A204.1 (cell line): ENCODE measurements at regions not wholly inside any gene's neighbourhood (a gene's known extent, or its start where the extent isn't known, plus 50 kb on each side); places are given as distances from the start of the nearest gene placed in this dataset.
"Not testable (repeated sequence)": the region's sequence is repeated elsewhere in the genome, so short reads cannot be mapped to it uniquely, and the experiment has no call there.

ENCODE experiments used
- FAIRE-seq: peaks from 2 replicates; lab custom pipeline; 2012; peaks lifted over from hg19 to GRCh38; lab: Jason Lieb, UNC

DNA sequence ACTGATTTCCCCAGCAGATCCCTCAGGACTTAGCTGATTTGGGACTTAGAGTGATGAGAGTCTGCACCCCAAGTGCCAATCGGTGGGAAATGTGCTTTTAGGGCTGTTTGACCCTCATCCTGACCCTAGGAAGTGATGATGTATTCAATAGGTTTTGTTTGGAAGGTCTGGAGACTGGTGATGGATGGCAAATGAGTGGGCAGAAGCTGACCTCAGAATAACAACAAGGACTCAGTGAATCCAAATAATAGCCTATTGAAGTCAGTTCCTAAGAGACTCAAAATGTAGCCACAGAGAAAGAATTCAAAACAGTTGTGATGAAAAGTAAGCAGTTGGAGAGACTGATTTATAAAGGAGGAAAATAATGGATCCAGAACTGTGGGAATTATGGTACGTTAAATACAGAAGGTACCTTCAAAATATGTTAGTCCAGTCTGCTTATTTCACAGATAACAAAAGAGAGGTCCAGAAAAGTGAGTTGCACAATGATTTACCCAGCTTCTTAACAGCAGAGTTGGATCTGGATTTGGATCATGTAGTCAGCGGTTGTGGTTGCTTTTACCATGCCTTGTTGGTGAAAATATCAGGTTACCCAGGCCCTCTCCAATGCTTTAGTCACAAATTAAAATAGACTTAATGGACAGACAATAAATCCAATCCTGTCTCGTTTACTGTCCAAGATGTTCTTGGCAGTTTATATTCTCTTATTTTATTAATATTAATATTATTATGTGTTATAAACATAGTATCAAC is 123.0 kb upstream of the PTBP2 start:
- no peak for FAIRE-seq

DNA sequence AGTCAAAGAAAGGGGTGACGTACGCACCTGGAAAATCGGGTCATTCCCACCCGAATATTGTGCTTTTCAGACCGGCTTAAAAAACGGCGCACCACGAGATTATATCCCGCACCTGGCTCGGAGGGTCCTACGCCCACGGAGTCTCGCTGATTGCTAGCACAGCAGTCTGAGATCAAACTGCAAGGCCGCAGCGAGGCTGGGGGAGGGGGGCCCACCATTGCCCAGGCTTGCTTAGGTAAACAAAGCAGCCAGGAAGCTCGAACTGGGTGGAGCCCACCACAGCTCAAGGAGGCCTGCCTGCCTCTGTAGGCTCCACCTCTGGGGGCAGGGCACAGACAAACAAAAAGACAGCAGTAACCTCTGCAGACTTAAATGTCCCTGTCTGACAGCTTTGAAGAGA is 117.0 kb upstream of the PTBP2 start:
- not testable (repeated sequence) for FAIRE-seq

DNA sequence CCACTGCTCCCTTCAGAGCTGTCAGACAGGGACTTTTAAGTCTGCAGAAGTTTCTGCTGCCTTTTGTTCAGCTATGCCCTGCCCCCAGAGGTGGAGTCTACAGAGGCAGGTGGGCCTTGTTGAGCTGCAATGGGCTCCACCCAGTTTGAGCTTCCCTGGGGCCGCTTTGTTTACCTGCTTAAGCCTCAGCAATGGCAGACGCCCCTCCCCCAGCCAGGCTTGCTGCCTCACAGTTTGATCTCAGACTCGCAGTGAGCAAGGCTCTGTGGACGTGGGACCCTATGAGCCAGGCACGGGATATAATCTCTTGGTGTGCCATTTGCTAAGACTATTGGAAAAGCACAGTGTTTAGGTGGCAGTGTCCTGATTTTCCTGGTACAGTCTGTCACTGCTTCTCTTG is 104.2 kb upstream of the PTBP2 start:
- FAIRE-seq = not testable (repeated sequence)

DNA sequence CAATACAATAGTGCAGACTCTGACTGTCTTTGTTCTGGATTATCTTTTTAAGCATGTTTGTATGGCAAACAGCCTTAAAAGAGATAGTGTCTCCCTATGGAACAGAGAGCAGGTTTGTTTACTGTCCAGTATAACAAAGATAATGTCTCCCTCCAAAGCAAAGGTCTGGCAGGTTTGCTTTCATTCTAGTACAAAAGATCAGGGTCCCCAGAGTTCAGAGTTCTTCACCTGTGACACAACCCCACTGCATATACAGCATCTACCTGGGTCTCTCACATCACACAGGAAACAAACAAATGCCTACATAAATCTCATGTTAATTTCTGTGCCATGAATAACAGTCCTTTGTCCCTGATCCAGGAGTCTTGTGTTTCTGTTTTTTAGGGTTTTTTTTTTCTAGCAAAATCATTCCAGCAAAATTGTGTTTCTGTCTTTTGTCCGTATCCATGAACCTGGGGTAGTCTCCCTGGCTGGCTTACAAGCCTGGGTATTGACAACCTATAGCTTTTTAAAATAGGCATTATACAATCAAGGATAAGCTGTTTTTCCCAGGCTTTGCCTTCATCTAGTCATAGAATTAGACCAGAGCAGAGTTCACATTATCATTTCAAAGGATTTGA is 89.4 kb upstream of the PTBP2 start:
- FAIRE-seq = no peak

DNA sequence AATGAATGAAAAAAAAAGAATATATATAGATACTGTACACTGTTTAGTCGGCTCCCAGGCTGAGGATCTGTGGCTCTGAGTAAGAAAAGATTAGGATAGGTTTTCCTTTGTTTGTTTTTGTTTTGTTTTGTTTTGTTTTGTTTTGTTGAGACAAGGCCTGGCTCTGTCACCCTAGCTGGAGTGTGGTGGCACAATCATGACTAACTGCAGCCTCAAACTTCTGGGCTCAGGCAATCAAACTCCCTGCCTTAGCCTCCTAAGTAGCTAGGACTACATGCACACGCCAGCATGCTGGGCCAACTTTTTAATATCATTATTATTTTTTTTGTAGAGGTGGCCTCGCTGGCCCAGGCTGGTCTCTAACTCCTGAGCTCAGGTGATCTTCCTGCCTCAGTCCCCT is 87.9 kb upstream of the PTBP2 start:
- no peak for FAIRE-seq

DNA sequence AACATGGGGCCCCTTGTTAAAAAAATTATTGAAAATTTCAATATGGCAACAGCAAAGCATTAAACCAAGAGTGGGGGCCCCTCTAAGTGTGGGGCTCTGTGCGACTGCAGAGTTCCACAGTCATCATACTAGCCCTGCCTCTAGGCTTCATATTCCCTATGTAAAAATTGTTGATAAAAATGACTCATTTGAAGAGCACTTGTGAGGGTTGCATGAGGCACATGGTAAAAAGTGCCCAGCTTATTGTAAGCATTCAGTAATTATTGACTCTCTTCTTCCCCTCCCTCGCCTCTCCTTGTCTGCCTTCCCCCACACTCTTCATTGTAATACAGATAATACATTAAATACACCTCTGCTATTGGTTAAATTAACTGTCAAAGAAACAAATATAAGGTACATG is 86.7 kb upstream of the PTBP2 start:
- no peak for FAIRE-seq

DNA sequence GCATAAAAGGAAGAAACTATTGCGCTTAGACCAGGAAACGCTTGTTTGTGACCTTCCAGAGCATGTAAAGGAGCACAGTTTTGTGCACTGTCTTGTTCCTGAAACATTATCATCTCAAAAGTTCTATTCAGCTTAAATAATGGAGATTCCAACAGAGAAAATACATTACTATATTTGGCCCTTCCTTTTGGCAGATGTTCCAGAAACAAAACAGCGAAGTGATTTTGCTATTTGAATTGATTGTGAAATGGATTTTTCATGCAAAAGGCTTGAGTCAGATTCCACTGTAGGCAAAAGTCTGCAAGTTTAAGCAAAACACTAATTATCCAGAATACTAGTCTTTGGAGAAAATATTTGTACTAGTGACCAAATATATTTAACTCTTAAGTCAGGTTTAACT is 80.3 kb upstream of the PTBP2 start:
- no peak for FAIRE-seq

DNA sequence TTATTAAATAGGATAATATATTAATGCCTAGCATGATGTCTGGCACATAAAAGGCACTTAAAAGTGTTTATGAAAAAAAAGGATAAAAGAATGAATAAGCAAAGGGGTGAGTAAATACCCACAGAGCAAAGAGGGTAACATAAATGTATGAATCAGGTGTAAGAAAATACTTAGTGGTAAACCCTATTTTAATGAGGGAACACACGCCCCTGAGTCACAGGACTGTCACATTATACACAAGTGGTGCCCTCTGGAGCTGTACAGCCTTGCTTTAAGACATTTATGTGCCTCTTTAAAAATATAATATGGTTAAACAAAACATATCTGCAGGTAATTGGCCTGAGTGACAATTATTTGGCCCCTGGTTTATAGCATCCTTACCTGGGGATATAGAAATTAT is 78.1 kb upstream of the PTBP2 start:
- no peak for FAIRE-seq

DNA sequence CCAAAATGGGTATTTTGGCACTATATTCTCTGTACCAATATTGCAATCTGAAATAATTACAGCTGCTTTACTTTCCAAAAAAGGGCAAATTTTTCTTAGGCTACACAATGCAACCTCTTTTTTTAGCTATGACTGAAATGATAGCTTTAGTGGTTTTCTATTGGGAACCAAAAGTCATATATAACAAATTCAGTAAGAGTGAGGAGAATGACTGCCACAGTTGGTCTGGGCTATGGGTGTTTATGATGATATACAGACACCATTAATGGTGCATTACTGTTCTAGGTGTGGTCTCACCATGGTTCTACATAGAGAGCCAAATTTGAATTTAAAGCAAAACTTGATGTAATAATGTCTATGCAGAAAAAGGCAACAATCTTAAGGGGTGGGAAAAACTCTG is 72.3 kb upstream of the PTBP2 start:
- no peak for FAIRE-seq

DNA sequence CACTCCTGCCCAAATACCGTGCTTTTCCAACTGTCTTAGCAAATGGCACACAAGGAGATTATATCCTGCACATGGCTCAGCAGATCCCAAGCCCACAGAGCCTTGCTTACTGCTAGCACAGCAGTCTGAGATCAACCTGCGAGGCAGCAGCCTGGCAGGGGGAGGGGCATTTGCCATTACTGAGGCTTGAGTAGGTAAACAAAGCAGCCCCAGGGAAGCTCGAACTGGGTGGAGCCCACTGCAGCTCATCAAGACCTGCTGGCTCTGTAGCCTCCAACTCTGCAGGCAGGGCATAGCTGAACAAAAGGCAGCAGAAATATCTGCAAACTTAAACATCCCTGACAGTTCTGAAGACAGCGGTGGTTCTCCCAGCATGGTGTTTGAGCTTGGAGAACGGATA is 70.1 kb upstream of the PTBP2 start:
- FAIRE-seq = no peak

DNA sequence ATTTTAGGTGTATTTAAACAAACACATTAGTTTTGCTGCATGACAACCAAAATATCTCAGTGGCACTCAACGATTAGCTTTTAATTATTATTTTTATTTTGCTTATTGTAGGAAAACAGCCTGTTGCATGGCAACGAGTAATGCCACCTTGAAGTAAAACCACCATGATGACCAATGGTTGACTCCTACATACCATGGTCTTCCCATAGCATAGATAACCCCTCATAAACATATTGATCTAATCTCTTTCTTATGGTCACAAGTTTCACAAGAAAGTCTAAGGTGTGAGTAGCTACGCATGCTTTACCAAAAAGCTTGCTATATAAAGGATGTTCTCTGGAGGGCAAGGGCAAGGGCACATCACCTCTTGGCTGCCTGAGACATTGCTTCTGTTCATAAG is 61.5 kb upstream of the PTBP2 start:
- no peak for FAIRE-seq

DNA sequence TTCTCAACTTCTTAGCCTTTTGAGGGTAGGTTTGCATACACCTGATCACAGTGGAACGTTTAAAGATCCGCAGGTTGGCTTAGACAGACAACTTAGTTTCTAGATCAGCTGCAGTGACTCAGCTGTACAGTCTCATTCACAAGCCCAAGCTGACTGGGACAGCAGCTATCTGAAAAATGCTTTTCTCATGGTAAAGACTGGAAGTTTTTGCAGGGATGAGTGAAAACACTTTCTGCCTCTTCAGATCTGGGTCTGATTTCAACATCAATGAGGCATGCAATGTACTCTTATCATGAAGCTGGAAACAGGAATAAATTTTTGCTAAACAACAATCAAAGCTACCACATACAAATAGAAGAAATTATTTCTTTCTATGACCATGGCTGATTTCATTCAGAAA is 61.1 kb upstream of the PTBP2 start:
- no peak for FAIRE-seq
